ENCODE measurements at regions not wholly inside any gene's neighbourhood (a gene's known extent, or its start where the extent isn't known, plus 50 kb on each side); places are given as distances from the start of the nearest gene placed in this dataset.

- no peak for TF ChIP-seq CTCF (IDR thresholded peaks at IDR 0.05)
- TF ChIP-seq POLR2A (IDR thresholded peaks at IDR 0.05): no peak
Observed at GRCh38 chr9:14025741-14026140, 288.2 kb downstream of the NFIB start.

Measured in uterus (tissue), 2 donors.